GM21515 (cell line): ENCODE measurements at regions not wholly inside any gene's neighbourhood (a gene's known extent, or its start where the extent isn't known, plus 50 kb on each side); places are given as distances from the start of the nearest gene placed in this dataset.
"Not testable (repeated sequence)": the region's sequence is repeated elsewhere in the genome, so short reads cannot be mapped to it uniquely, and the experiment has no call there.

Source experiments
- ATAC-seq: cut with Tn5 transposase; IDR thresholded peaks from one replicate; pipeline ENCODE4 v1.9.1; 2021; ENCODE audit not compliant: unreplicated experiment

- ATAC-seq = no peak
Measured at GRCh38 chr7:149608168-149608567, 110.6 kb upstream of the ZNF746 start.

- no peak for ATAC-seq
Measured at GRCh38 chr7:149607683-149608082, 110.1 kb upstream of the ZNF746 start.

GRCh38 chr7:149606826-149607225, 109.2 kb upstream of the ZNF746 start:
- ATAC-seq = no peak

- no peak for ATAC-seq
Measured at GRCh38 chr7:149605696-149606095, 108.1 kb upstream of the ZNF746 start.

DNA sequence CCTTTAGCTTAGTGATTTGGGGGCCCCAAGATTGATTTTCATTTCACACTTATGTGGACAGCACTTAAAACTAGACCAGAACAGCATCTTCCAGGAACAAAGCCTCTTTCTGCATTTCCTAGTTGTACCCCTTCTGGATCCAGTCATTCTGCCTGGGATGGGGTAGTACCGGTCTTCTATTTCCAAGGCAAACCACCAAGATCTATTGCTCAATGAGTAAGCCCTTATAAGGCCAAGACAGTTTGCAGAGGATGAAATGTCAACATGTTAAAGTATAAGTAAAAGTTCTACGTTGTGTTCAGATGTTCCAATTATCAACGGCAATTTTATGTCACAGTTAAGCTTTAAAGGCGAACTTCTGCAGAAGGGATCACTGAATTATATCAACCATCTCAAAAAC, 106.9 kb upstream of the ZNF746 start:
- no peak for ATAC-seq

GRCh38 chr7:149600669-149601330, 103.2 kb upstream of the ZNF746 start:
- peak; percentile 92 for ATAC-seq

- ATAC-seq = peak; percentile 37
Measured at GRCh38 chr7:149599636-149600206, 102.1 kb upstream of the ZNF746 start.

DNA sequence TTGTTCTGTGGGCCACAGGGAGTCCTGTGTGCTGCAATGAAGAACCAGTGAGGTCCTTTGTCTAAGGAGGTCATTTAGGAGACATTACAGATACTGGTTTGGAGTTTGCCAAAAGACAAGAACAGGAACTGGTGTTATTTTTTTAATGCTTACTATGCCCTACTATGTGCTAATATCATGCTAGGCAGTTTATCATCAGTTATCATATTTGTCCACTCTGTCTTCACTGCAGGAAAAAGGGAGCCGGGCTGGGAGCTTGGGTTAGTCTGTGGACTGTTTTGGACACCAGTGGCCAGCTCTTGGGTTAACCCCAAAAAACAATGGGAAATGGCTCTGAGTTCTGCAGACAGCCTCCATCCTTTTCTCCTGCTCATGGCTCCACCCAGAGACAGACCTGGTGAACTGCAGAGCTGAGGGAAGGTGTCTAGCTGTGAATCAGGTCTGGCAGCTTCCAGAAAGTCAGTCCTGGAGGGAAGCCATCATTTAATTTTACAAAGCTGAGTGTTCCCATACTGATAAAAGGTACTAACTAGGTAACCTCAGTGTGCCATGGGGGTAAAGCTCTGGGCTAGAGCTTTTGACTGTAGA, 101.2 kb upstream of the ZNF746 start:
- no peak for ATAC-seq

GRCh38 chr7:149597789-149598188, 100.2 kb upstream of the ZNF746 start:
- not testable (repeated sequence) for ATAC-seq

DNA sequence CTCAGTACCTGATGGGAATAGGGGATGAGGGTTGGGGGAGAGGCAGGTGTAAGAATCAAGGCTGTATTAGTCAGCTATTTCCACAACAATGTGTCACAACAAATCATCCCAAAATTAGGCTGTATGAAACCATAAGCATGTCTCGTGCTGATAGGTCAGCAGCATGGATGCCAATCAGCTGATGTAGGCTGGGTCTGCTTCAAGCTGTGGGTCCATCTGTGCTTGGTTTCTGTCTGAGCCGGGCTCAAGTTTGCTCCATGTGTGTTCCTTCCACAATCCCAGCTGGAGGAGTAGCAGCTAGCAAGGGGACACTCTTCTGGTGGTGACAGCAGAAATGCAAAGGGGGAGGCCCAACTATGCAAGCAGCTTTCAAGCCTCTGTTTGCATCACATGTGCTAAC, 97.9 kb upstream of the ZNF746 start:
- no peak for ATAC-seq

DNA sequence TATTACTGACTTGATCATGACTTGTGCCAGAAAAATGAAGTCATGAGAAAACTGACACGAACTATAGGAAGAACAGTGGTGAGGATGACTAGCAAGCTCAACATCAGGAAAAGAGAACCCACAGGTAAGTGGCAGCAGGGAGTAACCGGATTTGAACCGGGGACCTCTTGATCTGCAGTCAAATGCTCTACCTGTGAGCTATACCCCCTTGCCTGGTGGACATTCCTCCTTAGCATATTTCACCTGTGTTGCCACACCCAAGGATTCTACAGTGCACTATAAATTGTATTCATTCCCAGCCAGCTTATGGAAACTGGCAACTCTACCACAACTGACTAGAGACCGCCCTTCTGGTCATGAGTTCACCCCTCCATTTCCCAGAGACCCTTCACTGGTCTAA, 97.5 kb upstream of the ZNF746 start:
- ATAC-seq = no peak

- ATAC-seq = no peak
Measured at GRCh38 chr7:149588930-149589329, 91.3 kb upstream of the ZNF746 start.

- no peak for ATAC-seq
Measured at GRCh38 chr7:149586646-149587645, 89.3 kb upstream of the ZNF746 start.

DNA sequence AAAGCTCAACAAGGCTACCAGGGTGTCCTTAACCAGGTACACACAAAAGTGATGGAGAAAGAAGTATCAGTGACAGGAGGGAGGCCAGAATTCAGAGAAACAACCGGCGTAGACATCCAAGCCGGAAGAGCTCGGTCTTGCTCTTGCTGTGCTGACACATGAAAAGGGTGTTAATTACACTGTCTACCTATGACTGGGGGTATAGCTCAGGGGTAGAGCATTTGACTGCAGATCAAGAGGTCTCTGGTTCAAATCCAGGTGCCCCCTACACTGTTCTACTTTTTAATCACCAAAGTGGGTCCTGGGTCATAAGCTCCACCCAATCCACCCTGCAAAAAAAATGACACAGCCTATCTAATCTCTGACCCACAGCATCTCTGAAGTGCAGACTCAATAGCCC, 86.9 kb upstream of the ZNF746 start:
- ATAC-seq = no peak

DNA sequence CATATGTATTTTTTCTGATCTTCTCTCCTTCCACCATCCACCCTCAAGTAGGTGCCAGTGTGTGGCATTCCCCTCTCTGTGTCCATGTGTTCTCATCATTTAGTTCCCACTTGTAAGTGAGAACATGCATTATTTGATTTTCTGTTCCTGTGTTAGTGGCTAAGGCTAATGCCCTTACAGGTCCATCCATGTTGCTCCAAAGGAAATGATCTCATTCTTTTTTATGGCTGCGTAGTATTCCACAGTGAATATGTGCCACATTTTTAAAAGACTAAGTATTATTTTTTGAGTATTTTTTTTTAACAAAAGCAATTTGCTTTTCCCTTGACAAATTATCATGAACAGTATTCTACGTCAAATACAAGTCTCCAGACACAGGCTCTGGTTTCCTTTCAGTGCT, 86.4 kb upstream of the ZNF746 start:
- no peak for ATAC-seq

- ATAC-seq = no peak
Measured at GRCh38 chr7:149580328-149580727, 82.7 kb upstream of the ZNF746 start.

DNA sequence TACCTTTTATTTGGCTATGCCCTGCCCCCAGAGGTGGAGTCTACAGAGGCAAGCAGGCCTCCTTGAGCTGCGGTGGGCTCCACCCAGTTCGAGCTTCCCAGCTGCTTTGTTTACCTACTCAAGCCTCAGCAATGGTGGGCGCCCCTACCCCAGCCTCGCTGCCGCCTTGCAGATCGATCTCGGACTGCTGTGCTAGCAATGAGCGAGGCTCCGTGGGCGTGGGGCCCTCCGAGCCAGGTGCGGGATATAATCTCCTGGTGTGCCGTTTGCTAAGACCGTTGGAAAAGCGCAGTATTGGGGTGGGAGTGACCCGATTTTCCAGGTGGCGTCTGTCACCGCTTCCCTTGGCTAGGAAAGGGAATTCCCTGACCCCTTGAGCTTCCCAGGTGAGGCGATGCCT, 81.8 kb upstream of the ZNF746 start:
- not testable (repeated sequence) for ATAC-seq

DNA sequence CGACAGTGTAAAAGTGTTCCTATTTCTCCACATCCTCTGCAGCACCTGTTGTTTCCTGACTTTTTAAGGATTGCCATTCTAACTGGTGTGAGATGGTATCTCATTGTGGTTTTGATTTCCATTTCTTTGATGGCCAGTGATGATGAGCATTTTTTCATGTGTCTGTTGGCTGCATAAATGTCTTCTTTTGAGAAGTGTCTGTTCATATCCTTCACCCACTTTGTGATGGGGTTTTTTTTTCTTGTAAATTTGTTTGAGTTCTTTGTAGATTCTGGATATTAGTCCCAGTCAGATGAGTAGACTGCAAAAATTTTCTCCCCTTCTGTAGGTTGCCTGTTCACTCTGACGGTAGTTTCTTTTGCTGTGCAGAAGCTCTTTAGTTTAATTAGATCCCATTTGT, 76.8 kb upstream of the ZNF746 start:
- ATAC-seq = not testable (repeated sequence)

DNA sequence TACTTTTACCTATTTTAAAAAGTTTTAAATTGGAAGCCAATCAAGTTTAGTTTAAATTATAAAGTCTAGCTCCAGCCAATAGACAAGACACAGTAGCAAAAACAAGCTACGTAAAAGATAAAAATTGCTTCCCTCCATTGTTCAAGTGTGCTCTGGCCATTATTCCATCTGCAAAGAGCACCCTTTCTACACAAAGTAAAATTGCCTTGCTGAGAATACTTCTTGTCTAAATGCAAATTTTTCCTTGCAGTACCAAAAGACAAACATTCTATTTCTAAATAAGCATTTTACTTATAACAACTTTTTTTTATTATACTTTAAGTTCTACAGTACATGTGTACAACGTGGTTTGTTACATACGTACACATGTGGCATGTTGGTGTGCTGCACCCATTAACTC, 75.9 kb upstream of the ZNF746 start:
- ATAC-seq = no peak

- ATAC-seq = not testable (repeated sequence)
Measured at GRCh38 chr7:149572920-149573319, 75.3 kb upstream of the ZNF746 start.

DNA sequence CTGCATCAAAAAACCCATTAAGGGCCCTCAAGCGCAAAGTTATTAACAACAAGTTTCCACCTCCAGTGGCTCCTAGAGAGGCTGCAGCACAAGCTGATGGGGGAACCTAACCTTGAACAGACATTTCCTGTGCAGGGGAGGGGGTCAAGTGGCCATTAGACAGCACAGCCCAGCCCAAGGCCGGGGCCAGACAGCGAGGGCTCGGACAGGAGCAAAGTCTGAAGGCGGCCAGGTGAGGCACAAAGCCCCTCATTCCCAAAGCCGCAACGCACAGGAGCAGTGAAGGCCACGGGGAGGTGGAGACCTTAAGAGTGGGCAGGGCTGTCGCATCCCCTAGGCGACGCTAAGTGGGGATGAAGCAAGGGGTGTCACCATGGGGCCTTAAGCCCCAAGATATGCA, 73.2 kb upstream of the ZNF746 start:
- no peak for ATAC-seq
